Endothelial cell of umbilical vein (primary cell): ENCODE measurements at regions not wholly inside any gene's neighbourhood (a gene's known extent, or its start where the extent isn't known, plus 50 kb on each side); places are given as distances from the start of the nearest gene placed in this dataset.

Source experiments
- BruUV-seq: library from RNA; stranded (reverse); fragments of 400-500 nt; replicated peaks from 2 replicates; lab custom pipeline; 2021; lab: Mats Ljungman, UMichigan
- CTCF ChIA-PET: fragments of 300-600, 350-600 bp; sonication (Branson Sonifier 250); formaldehyde crosslinking; loops from one replicate; lab custom pipeline; 2021; ENCODE audit warnings: antibody characterized with exemption, inconsistent platforms; lab: Charles Lee
- POLR2A ChIA-PET: fragments of 300-600, 350-600 bp; sonication (Branson Sonifier 250); formaldehyde crosslinking; loops from one replicate; lab custom pipeline; 2021; ENCODE audit warnings: antibody characterized with exemption, inconsistent platforms; lab: Charles Lee
- DNase-seq: peaks from one replicate; pipeline ENCODE4 v3.0.0-alpha.2; 2011; ENCODE audit warnings: low read depth, low spot score
- FAIRE-seq: peaks from 2 replicates; lab custom pipeline; 2011; peaks lifted over from hg19 to GRCh38; lab: Jason Lieb, UNC
- H2AFZ ChIP-seq: 2 replicates; pipeline ENCODE4 v1.6.0; 2012; ENCODE audit warnings: low read depth, low read length, control low read depth, inconsistent platforms
- H3K27ac ChIP-seq: 2 replicates; pipeline ENCODE4 v1.5.1; 2011; ENCODE audit warnings: low read depth, mild to moderate bottlenecking, control low read depth, low read length, moderate library complexity; ENCODE audit not compliant: insufficient read depth
- H3K27me3 ChIP-seq, 2 experiments: 2 replicates each; pipeline versions ENCODE4 v1.6.0 to v1.6.1; 2011; ENCODE audit warnings: low read length in 2 of 2, mixed read lengths in 1 of 2; ENCODE audit not compliant: control insufficient read depth in 2 of 2, insufficient read depth in 2 of 2
- H3K36me3 ChIP-seq, 2 experiments: 2 replicates in 1 of 2; 3 replicates in 1 of 2; pipeline ENCODE4 v1.5.1; 2011; ENCODE audit warnings: low read length in 2 of 2, mild to moderate bottlenecking in 1 of 2, moderate library complexity in 1 of 2; ENCODE audit not compliant: control insufficient read depth in 2 of 2, insufficient read depth in 2 of 2; ENCODE audit errors: extremely low read depth in 1 of 2
- H3K4me1 ChIP-seq: 3 replicates; pipeline ENCODE4 v1.5.1; 2011; ENCODE audit warnings: mild to moderate bottlenecking, low read length; ENCODE audit not compliant: control insufficient read depth, insufficient read depth; ENCODE audit errors: extremely low read depth
- H3K4me2 ChIP-seq: 2 replicates; pipeline ENCODE4 v1.6.1; 2011; ENCODE audit warnings: low read length, control low read depth, mixed read lengths; ENCODE audit not compliant: insufficient read depth
- H3K4me3 ChIP-seq, 3 experiments: fragments of 200-600 bp in 1 of 3; sonication (generic), shearing (Covaris generic) in 1 of 3; replicated peaks in 1 of 3; 2 replicates each; pipeline ENCODE4 v1.5.1; 2011 to 2016; ENCODE audit warnings: control low read depth in 3 of 3, low read length in 3 of 3, mild to moderate bottlenecking in 2 of 3, inconsistent platforms in 1 of 3, low read depth in 1 of 3, moderate library complexity in 1 of 3; ENCODE audit not compliant: insufficient read depth in 1 of 3
- H3K79me2 ChIP-seq: 2 replicates; pipeline ENCODE4 v1.6.0; 2012; ENCODE audit warnings: low read length, inconsistent platforms; ENCODE audit not compliant: control insufficient read depth, insufficient read depth
- H3K9ac ChIP-seq: replicated peaks from 2 replicates; pipeline ENCODE3; 2011; ENCODE audit warnings: low read length, control low read depth; ENCODE audit not compliant: insufficient read depth; ENCODE audit errors: extremely low read depth
- H3K9me1 ChIP-seq: replicated peaks from 3 replicates; pipeline ENCODE4 v1.6.0; 2011; ENCODE audit warnings: mild to moderate bottlenecking, low read length; ENCODE audit not compliant: control insufficient read depth, insufficient read depth; ENCODE audit errors: extremely low read depth
- H3K9me3 ChIP-seq: replicated peaks from 2 replicates; pipeline ENCODE4 v1.5.1; 2012; ENCODE audit warnings: low read length, inconsistent platforms; ENCODE audit not compliant: control insufficient read depth, insufficient read depth
- H4K20me1 ChIP-seq: replicated peaks from 2 replicates; pipeline ENCODE3; 2011; ENCODE audit warnings: mild to moderate bottlenecking, low read length; ENCODE audit not compliant: control insufficient read depth, insufficient read depth; ENCODE audit errors: extremely low read depth
- FOS ChIP-seq: IDR thresholded peaks from 2 replicates; pipeline ENCODE4 v1.6.1; 2011; ENCODE audit warnings: mild to moderate bottlenecking, low read length, moderate library complexity, borderline replicate concordance; ENCODE audit not compliant: insufficient read depth
- MYC ChIP-seq: IDR thresholded peaks from one replicate; pipeline ENCODE4 v1.6.1; 2011; ENCODE audit warnings: mild to moderate bottlenecking, low read depth, low read length
- POLR2A ChIP-seq: IDR thresholded peaks from 2 replicates; pipeline ENCODE4 v1.6.1; 2012; ENCODE audit warnings: low read depth, mild to moderate bottlenecking, control low read depth, low read length
- dilution Hi-C: fragments of 300-500 bp; cut with MboI; formaldehyde crosslinking; loops from one replicate; pipeline ENCODE4 v1.15.0; 2019; ENCODE audit warnings: low sequenced_read_pairs; ENCODE audit not compliant: extremely low pct_ligation_motif_present
- intact Hi-C: fragments of 100-400 bp; cut with micrococcal nuclease; formaldehyde crosslinking; loops from one replicate; pipeline ENCODE4 v1.10.0; 2022
- TF ChIP-seq, protein P1 (sequence below), 2 donors: IDR thresholded peaks; 1 replicate in 1 of 2; 2 replicates in 1 of 2; pipeline ENCODE4 v1.5.1; 2011; ENCODE audit warnings: low read length in 2 of 2, mild to moderate bottlenecking in 2 of 2, moderate library complexity in 2 of 2, control low read depth in 1 of 2, inconsistent platforms in 1 of 2, low read depth in 1 of 2; ENCODE audit not compliant: insufficient read depth in 1 of 2; ENCODE audit errors: extremely low read depth in 1 of 2

DNA sequence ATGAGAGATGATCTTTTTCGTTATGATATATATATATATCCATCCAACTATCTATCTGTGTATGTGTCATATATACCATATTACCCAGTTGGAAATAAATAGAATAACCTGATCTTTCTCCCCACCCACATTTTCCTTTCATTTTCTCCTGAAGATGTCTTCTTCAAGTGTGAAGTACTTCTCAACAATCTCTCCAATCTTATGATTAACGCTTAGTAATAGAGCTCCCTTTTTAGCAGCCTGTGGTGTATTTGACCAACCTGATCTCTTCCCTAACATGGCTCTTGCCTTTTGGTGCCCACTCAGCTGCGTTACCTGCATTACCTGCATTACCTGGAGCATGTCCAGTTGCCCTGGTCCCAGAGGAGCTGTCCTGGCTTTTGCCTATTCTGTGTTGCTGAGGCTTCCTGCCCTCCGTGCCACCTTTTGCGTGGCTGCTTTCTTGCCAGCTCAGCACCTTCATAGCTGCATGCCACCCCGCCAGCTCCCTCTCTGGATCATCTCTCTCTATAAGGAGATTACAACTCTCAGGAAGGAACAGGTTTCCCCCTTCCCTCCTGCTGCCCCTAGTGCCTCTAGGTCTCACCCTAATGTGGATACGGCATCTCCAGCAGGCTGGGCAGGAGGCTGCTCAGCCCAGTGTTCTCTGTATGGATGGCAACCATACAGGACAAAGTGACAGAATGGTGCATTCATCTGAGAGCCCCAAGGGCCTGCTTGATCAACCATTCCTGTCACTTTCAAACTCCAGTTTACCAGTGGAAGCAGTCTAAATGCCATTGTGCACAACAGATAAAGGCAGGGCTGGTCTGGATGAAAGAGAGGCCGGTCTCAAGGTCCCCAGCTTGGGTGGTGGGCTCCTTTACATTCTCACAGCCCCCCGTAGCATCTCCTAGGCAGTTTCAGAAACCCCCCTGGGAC, 126.7 kb downstream of the GADD45G start:
- Histone ChIP-seq H3K9ac (no peak overlapping the region), H3K36me3 (no peaks in the 10 kb centered on the region), H3K4me2 (peak overlapping the region; percentile 9), H3K9me3 (no peaks in the 10 kb centered on the region), H3K27me3 (no peaks in the 10 kb centered on the region), H3K4me3 (no peak overlapping the region), H3K27ac (no peak overlapping the region), H2AFZ (no peak overlapping the region), H3K4me1 (peaks cover 11% of the 10 kb centered on the region), H4K20me1 (no peaks in the 10 kb centered on the region), H3K79me2 (no peaks in the 10 kb centered on the region), H3K9me1 (no peaks in the 10 kb centered on the region)
- DNase-seq (no peak), FAIRE-seq (no peak)
- POLR2A ChIA-PET: no interaction called here
- TF ChIP-seq MYC (no peak), POLR2A (no peak), FOS (no peak)
- TF ChIP-seq, protein P1, sequence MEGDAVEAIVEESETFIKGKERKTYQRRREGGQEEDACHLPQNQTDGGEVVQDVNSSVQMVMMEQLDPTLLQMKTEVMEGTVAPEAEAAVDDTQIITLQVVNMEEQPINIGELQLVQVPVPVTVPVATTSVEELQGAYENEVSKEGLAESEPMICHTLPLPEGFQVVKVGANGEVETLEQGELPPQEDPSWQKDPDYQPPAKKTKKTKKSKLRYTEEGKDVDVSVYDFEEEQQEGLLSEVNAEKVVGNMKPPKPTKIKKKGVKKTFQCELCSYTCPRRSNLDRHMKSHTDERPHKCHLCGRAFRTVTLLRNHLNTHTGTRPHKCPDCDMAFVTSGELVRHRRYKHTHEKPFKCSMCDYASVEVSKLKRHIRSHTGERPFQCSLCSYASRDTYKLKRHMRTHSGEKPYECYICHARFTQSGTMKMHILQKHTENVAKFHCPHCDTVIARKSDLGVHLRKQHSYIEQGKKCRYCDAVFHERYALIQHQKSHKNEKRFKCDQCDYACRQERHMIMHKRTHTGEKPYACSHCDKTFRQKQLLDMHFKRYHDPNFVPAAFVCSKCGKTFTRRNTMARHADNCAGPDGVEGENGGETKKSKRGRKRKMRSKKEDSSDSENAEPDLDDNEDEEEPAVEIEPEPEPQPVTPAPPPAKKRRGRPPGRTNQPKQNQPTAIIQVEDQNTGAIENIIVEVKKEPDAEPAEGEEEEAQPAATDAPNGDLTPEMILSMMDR (IDR thresholded peaks at IDR 0.05; ENCODE audit: extremely low read depth in 1 of 2, insufficient read depth in 1 of 2, low read depth in 1 of 2, low read length in 2 of 2): no peak
- dilution Hi-C loops (no loop called here), intact Hi-C loops (loop anchor here (2.0 kb wide), 3 partner anchors 75 to 127 kb away; partner anchors contain the start of gene GADD45G)
- no TSS peak for BruUV-seq
- CTCF ChIA-PET: interaction anchor here (2.0 kb wide), 1 partner anchor 129 kb away, joined by 5 read pairs; no protein-coding TSS in a partner anchor
